RWPE2 (cell line): ENCODE measurements at regions not wholly inside any gene's neighbourhood (a gene's known extent, or its start where the extent isn't known, plus 50 kb on each side); places are given as distances from the start of the nearest gene placed in this dataset.

Experiments
- ATAC-seq: fragments of 200-7000 bp; cut with Tn5 transposase; 3 replicates; pipeline ENCODE4 v1.9.1; 2021; ENCODE audit warnings: low read depth
- DNase-seq: peaks from one replicate; pipeline ENCODE4 v3.0.0-alpha.2; 2020; ENCODE audit warnings: low spot score
- H3K27ac ChIP-seq: fragments of 450-650 bp; 2 replicates; pipeline ENCODE4 v1.5.1; 2017; ENCODE audit warnings: mild to moderate bottlenecking; ENCODE audit not compliant: poor library complexity, severe bottlenecking
- H3K27me3 ChIP-seq: fragments of 250-450 bp; sonication (Bioruptor Pico); 2 replicates; pipeline ENCODE4 v1.5.1; 2021; ENCODE audit warnings: mild to moderate bottlenecking, moderate library complexity; ENCODE audit not compliant: insufficient read depth, poor library complexity, severe bottlenecking
- H3K36me3 ChIP-seq: fragments of 250-450 bp; sonication (Bioruptor Pico); 2 replicates; pipeline ENCODE4 v1.5.1; 2020; ENCODE audit warnings: low read depth, mild to moderate bottlenecking, moderate library complexity
- H3K4me1 ChIP-seq: fragments of 250-450 bp; sonication (Bioruptor Pico); 2 replicates; pipeline ENCODE4 v1.5.1; 2021; ENCODE audit warnings: mild to moderate bottlenecking, moderate library complexity; ENCODE audit not compliant: insufficient read depth, poor library complexity, severe bottlenecking
- H3K4me3 ChIP-seq: fragments of 250-450 bp; sonication (Bioruptor Pico); 2 replicates; pipeline ENCODE4 v1.5.1; 2021; ENCODE audit warnings: mild to moderate bottlenecking, moderate library complexity; ENCODE audit not compliant: severe bottlenecking
- H3K9me3 ChIP-seq: fragments of 250-450 bp; sonication (Bioruptor Pico); 2 replicates; pipeline ENCODE4 v1.5.1; 2021; ENCODE audit warnings: mild to moderate bottlenecking, moderate library complexity; ENCODE audit not compliant: severe bottlenecking
- TF ChIP-seq, protein P1 (sequence below): fragments of 450-650 bp; IDR thresholded peaks from one replicate; pipeline ENCODE4 v1.5.1; 2017; ENCODE audit warnings: mild to moderate bottlenecking, moderate library complexity; ENCODE audit not compliant: poor library complexity, severe bottlenecking

DNA sequence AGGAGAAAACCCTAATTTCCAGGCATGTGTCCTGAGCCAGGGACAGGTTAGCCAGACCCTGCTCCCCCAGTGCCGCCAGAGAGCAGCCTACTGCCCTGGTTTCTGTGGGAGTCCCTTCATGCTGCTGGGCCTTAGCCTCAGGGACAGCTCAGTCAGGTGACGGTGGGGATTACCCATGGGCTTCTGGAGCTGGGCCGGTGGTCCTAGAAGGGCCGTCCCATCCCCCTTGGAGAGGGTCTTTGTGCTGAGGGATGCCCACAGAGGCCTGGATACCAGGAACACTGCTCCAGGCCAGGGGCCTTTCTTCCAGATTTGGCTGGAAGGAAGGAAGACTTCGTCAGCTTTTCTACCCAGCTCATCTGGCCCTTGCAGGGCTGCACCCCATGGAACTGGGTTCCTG, 71.4 kb upstream of the ZNF722 start:
- TF ChIP-seq, protein P1, sequence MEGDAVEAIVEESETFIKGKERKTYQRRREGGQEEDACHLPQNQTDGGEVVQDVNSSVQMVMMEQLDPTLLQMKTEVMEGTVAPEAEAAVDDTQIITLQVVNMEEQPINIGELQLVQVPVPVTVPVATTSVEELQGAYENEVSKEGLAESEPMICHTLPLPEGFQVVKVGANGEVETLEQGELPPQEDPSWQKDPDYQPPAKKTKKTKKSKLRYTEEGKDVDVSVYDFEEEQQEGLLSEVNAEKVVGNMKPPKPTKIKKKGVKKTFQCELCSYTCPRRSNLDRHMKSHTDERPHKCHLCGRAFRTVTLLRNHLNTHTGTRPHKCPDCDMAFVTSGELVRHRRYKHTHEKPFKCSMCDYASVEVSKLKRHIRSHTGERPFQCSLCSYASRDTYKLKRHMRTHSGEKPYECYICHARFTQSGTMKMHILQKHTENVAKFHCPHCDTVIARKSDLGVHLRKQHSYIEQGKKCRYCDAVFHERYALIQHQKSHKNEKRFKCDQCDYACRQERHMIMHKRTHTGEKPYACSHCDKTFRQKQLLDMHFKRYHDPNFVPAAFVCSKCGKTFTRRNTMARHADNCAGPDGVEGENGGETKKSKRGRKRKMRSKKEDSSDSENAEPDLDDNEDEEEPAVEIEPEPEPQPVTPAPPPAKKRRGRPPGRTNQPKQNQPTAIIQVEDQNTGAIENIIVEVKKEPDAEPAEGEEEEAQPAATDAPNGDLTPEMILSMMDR, result no peak
- DNase-seq, result no peak
- no peak overlapping the region for H3K27ac ChIP-seq
- peaks cover 2% of the 10 kb centered on the region for H3K9me3 ChIP-seq
- no peaks in the 10 kb centered on the region for H3K36me3 ChIP-seq
- ATAC-seq, result no peak
- no peaks in the 10 kb centered on the region for H3K27me3 ChIP-seq
- H3K4me1 ChIP-seq, result no peaks in the 10 kb centered on the region
- H3K4me3 ChIP-seq, result no peak overlapping the region

DNA sequence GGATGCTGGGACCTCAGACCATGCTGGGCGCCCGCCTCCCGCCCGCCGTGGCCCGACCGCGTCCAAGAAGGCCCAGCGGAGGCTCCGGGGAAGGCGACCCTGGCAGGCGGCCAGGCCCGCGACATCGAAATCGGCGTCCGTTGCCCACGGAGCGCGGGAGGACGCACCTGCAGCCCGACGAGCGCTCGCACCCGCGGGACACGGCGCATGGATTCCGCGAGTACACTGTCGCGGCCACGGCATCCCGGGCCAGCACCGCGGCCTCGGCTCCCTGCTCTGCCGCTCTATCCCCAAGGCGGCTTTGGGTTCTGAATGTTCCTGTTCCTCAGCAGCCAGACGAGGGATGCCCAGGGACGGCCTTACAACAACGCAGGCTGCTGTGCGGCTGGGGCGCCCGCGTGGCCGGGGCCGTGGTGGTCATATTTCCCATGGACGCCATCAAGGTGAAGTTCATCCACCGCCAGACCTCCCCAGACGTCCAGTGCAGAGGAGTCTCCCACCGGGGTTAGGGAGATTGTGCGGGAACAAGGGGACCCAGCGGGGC, 67.5 kb upstream of the ZNF722 start:
- DNase-seq (no peak), ATAC-seq (no peak)
- no peaks in the 10 kb centered on the region for H3K4me1 ChIP-seq
- no peaks in the 10 kb centered on the region for H3K27me3 ChIP-seq
- no peaks in the 10 kb centered on the region for H3K36me3 ChIP-seq
- no peak overlapping the region for H3K27ac ChIP-seq
- TF ChIP-seq, protein P1, result no peak
- no peak overlapping the region for H3K4me3 ChIP-seq
- peaks cover 4% of the 10 kb centered on the region for H3K9me3 ChIP-seq

- no peak for DNase-seq
- ATAC-seq, result no peak
- H3K9me3 ChIP-seq, result peaks cover 7% of the 10 kb centered on the region
- no peaks in the 10 kb centered on the region for H3K27me3 ChIP-seq
- no peaks in the 10 kb centered on the region for H3K36me3 ChIP-seq
- no peaks in the 10 kb centered on the region for H3K4me1 ChIP-seq
- H3K4me3 ChIP-seq, result no peak overlapping the region
- TF ChIP-seq, protein P1, result no peak
- no peak overlapping the region for H3K27ac ChIP-seq
These were observed 66.6 kb upstream of the ZNF722 start for GRCh38 chr7:63931985-63932577.
